HUES64 (cell line): ENCODE measurements at regions not wholly inside any gene's neighbourhood (a gene's known extent, or its start where the extent isn't known, plus 50 kb on each side); places are given as distances from the start of the nearest gene placed in this dataset.

Source experiments
- H3K27ac ChIP-seq: 2 replicates; pipeline ENCODE4 v1.7.0; 2013; ENCODE audit warnings: low read depth, low read length, inconsistent platforms
- H3K27me3 ChIP-seq: 2 replicates; pipeline ENCODE4 v1.6.1; 2013; ENCODE audit warnings: mild to moderate bottlenecking, low read length; ENCODE audit not compliant: insufficient read depth
- H3K36me3 ChIP-seq: 2 replicates; pipeline ENCODE4 v1.6.1; 2013; ENCODE audit warnings: mild to moderate bottlenecking, low read length; ENCODE audit not compliant: insufficient read depth
- H3K4me1 ChIP-seq: 2 replicates; pipeline ENCODE4 v1.6.1; 2013; ENCODE audit warnings: mild to moderate bottlenecking, low read length, moderate library complexity; ENCODE audit not compliant: insufficient read depth
- H3K4me3 ChIP-seq: 2 replicates; pipeline ENCODE4 v1.5.1; 2013; ENCODE audit warnings: mild to moderate bottlenecking, low read length, moderate library complexity
- H3K9ac ChIP-seq: 2 replicates; pipeline ENCODE4 v1.6.1; 2013; ENCODE audit warnings: mild to moderate bottlenecking, low read depth, low read length
- H3K9me3 ChIP-seq: 2 replicates; pipeline ENCODE4 v1.6.1; 2013; ENCODE audit warnings: low read depth, low read length; ENCODE audit not compliant: insufficient read depth
- WGBS: fragments of 150-250, 120-280 bp; methylation state at CpG from one replicate; pipeline ENCODE4 v1.1.7; 2013; ENCODE audit warnings: missing lambda C conversion rate; 5-methylcytosine and 5-hydroxymethylcytosine counted together

GRCh38 chr12:59873136-59873535 is 277.3 kb downstream of the SLC16A7 start:
- Histone ChIP-seq H3K36me3 (no peaks in the 10 kb centered on the region), H3K27me3 (no peaks in the 10 kb centered on the region), H3K9me3 (no peaks in the 10 kb centered on the region), H3K27ac (no peak overlapping the region), H3K4me3 (no peak overlapping the region), H3K4me1 (peaks cover 15% of the 10 kb centered on the region), H3K9ac (no peak overlapping the region)
- WGBS = no CpG with 5 or more reads among the region's 1 CpG

- no peaks in the 10 kb centered on the region for H3K27me3 ChIP-seq
- H3K36me3 ChIP-seq = no peaks in the 10 kb centered on the region
- no peak overlapping the region for H3K9ac ChIP-seq
- H3K4me1 ChIP-seq = peaks cover 15% of the 10 kb centered on the region
- H3K4me3 ChIP-seq = peak overlapping the region; percentile 25
- 29% methylated on average over 1 of the region's 1 CpG for WGBS
- peak overlapping the region; percentile 55; the same call in 1 of the 2 replicates for H3K27ac ChIP-seq
- no peaks in the 10 kb centered on the region for H3K9me3 ChIP-seq
Observed at GRCh38 chr12:59874781-59875180, 279.0 kb downstream of the SLC16A7 start.

GRCh38 chr12:59886131-59886733 is 290.4 kb downstream of the SLC16A7 start:
- Histone ChIP-seq H3K9me3 (no peaks in the 10 kb centered on the region), H3K27ac (no peak overlapping the region), H3K36me3 (no peaks in the 10 kb centered on the region), H3K27me3 (no peaks in the 10 kb centered on the region), H3K4me1 (no peaks in the 10 kb centered on the region), H3K4me3 (no peak overlapping the region), H3K9ac (no peak overlapping the region)
- 91% methylated on average over 2 of the region's 2 CpGs for WGBS

GRCh38 chr12:59887178-59887577 is 291.3 kb downstream of the SLC16A7 start:
- H3K27me3 ChIP-seq = no peaks in the 10 kb centered on the region
- no peaks in the 10 kb centered on the region for H3K4me1 ChIP-seq
- no peaks in the 10 kb centered on the region for H3K36me3 ChIP-seq
- H3K4me3 ChIP-seq = no peak overlapping the region
- 89% methylated on average over 3 of the region's 3 CpGs for WGBS
- no peak overlapping the region for H3K27ac ChIP-seq
- H3K9me3 ChIP-seq = no peaks in the 10 kb centered on the region
- H3K9ac ChIP-seq = no peak overlapping the region

GRCh38 chr12:59890896-59891579 is 295.2 kb downstream of the SLC16A7 start:
- Histone ChIP-seq H3K9ac (no peak overlapping the region), H3K4me3 (no peak overlapping the region), H3K9me3 (no peaks in the 10 kb centered on the region), H3K36me3 (no peaks in the 10 kb centered on the region), H3K27ac (no peak overlapping the region), H3K27me3 (no peaks in the 10 kb centered on the region), H3K4me1 (no peaks in the 10 kb centered on the region)
- WGBS = 95% methylated on average over 2 of the region's 3 CpGs

- Histone ChIP-seq H3K36me3 (no peaks in the 10 kb centered on the region), H3K27me3 (no peaks in the 10 kb centered on the region), H3K9me3 (no peaks in the 10 kb centered on the region), H3K27ac (no peak overlapping the region), H3K9ac (no peak overlapping the region), H3K4me1 (no peaks in the 10 kb centered on the region), H3K4me3 (no peak overlapping the region)
- WGBS = 80% methylated on average over 1 of the region's 1 CpG
Observed at GRCh38 chr12:59895166-59895775, 299.4 kb downstream of the SLC16A7 start.

- Histone ChIP-seq H3K27ac (no peak overlapping the region), H3K4me3 (no peak overlapping the region), H3K9ac (no peak overlapping the region), H3K4me1 (no peaks in the 10 kb centered on the region), H3K9me3 (no peaks in the 10 kb centered on the region), H3K36me3 (no peaks in the 10 kb centered on the region), H3K27me3 (no peaks in the 10 kb centered on the region)
- 100% methylated on average over 2 of the region's 3 CpGs for WGBS
Observed at GRCh38 chr12:59904874-59905521, 309.2 kb downstream of the SLC16A7 start.

- Histone ChIP-seq H3K4me1 (no peaks in the 10 kb centered on the region), H3K27ac (no peak overlapping the region), H3K27me3 (no peaks in the 10 kb centered on the region), H3K36me3 (no peaks in the 10 kb centered on the region), H3K9me3 (no peaks in the 10 kb centered on the region), H3K9ac (no peak overlapping the region), H3K4me3 (no peak overlapping the region)
- WGBS = 88% methylated on average over 2 of the region's 3 CpGs
Observed at GRCh38 chr12:59911516-59911915, 315.7 kb downstream of the SLC16A7 start.

GRCh38 chr12:59916988-59917387 is 321.2 kb downstream of the SLC16A7 start:
- H3K27ac ChIP-seq = no peak overlapping the region
- H3K4me1 ChIP-seq = no peaks in the 10 kb centered on the region
- H3K9ac ChIP-seq = no peak overlapping the region
- H3K36me3 ChIP-seq = no peaks in the 10 kb centered on the region
- no peaks in the 10 kb centered on the region for H3K27me3 ChIP-seq
- H3K4me3 ChIP-seq = no peak overlapping the region
- no peaks in the 10 kb centered on the region for H3K9me3 ChIP-seq

- no peaks in the 10 kb centered on the region for H3K27me3 ChIP-seq
- no peaks in the 10 kb centered on the region for H3K36me3 ChIP-seq
- no peak overlapping the region for H3K27ac ChIP-seq
- no peak overlapping the region for H3K9ac ChIP-seq
- 90% methylated on average over 1 of the region's 1 CpG for WGBS
- H3K4me1 ChIP-seq = no peaks in the 10 kb centered on the region
- no peak overlapping the region for H3K4me3 ChIP-seq
- H3K9me3 ChIP-seq = no peaks in the 10 kb centered on the region
Observed at GRCh38 chr12:59927032-59927431, 331.2 kb downstream of the SLC16A7 start.

- Histone ChIP-seq H3K27me3 (no peaks in the 10 kb centered on the region), H3K9ac (no peak overlapping the region), H3K9me3 (no peaks in the 10 kb centered on the region), H3K4me1 (no peaks in the 10 kb centered on the region), H3K36me3 (no peaks in the 10 kb centered on the region), H3K27ac (no peak overlapping the region), H3K4me3 (no peak overlapping the region)
- WGBS = 96% methylated on average over 1 of the region's 1 CpG
Observed at GRCh38 chr12:59928416-59928815, 332.6 kb downstream of the SLC16A7 start.
